ENCODE measurements at regions not wholly inside any gene's neighbourhood (a gene's known extent, or its start where the extent isn't known, plus 50 kb on each side); places are given as distances from the start of the nearest gene placed in this dataset.

- TF ChIP-seq POLR2A (IDR thresholded peaks at IDR 0.05; ENCODE audit: low read depth, low read length): no peak
- TF ChIP-seq POLR2AphosphoS5 (IDR thresholded peaks at IDR 0.05; ENCODE audit: low read depth, low read length): no peak
- TF ChIP-seq TAF1 (IDR thresholded peaks at IDR 0.05; ENCODE audit: borderline replicate concordance, low read depth, low read length): no peak
These were observed 150.6 kb downstream of the HRH4 start for GRCh38 chr18:24611075-24611474.
